ENCODE measurements at regions not wholly inside any gene's neighbourhood (a gene's known extent, or its start where the extent isn't known, plus 50 kb on each side); places are given as distances from the start of the nearest gene placed in this dataset.
"Not testable (repeated sequence)": the region's sequence is repeated elsewhere in the genome, so short reads cannot be mapped to it uniquely, and the experiment has no call there.

- H3K4me1 ChIP-seq (ENCODE audit: control insufficient read depth, insufficient read depth, low read depth, low read length); DNase-seq: not testable (repeated sequence)
- WGBS = 90% methylated on average over 12 of the region's 12 CpGs
These were observed 1193.9 kb downstream of the FAM181B start for GRCh38 chr11:81539806-81540205.

GRCh38 chr11:81515566-81515965 lies 1218.1 kb downstream of the FAM181B start:
- Histone ChIP-seq H4K91ac (ENCODE audit: low read length) (no peak overlapping the region), H2BK15ac (ENCODE audit: low read depth, poor library complexity, severe bottlenecking) (no peak overlapping the region), H3K14ac (ENCODE audit: low read length in 2 of 2) (no peak overlapping the region), H3K4me2 (ENCODE audit: low read length, poor library complexity, severe bottlenecking) (no peak overlapping the region), H2AFZ (ENCODE audit: low read depth, low read length) (no peak overlapping the region), H3K27me3 (ENCODE audit: control insufficient read depth in 1 of 2, insufficient read depth in 1 of 2, low read length in 2 of 2) (no peaks in the 10 kb centered on the region), H2BK12ac (ENCODE audit: low read length in 2 of 2) (no peak overlapping the region), H3K18ac (ENCODE audit: low read depth in 1 of 2, low read length in 2 of 2) (no peak overlapping the region), H3K79me1 (replicated peaks; ENCODE audit: low read length, poor library complexity, severe bottlenecking) (no peaks in the 10 kb centered on the region), H3K36me3 (ENCODE audit: control insufficient read depth in 1 of 2, insufficient read depth in 2 of 2, low read depth in 1 of 2, low read length in 2 of 2) (no peaks in the 10 kb centered on the region), H4K8ac (ENCODE audit: low read length) (no peak overlapping the region), H3K4me3 (ENCODE audit: insufficient read depth in 1 of 2, low read depth in 1 of 2, low read length in 2 of 2) (no peak overlapping the region), H2BK5ac (ENCODE audit: low read depth, low read length, poor library complexity, severe bottlenecking) (no peak overlapping the region), H3K9me3 (ENCODE audit: control insufficient read depth, low read length) (peaks cover 19% of the 10 kb centered on the region), H3K27ac (ENCODE audit: low read length, poor library complexity, severe bottlenecking) (no peak overlapping the region), H3K23ac (ENCODE audit: low read length in 2 of 2) (no peak overlapping the region), H2BK120ac (ENCODE audit: low read depth, low read length) (no peak overlapping the region), H3K9ac (ENCODE audit: low read length) (no peak overlapping the region), H2AK5ac (ENCODE audit: low read length, severe bottlenecking) (no peak overlapping the region), H3K4ac (ENCODE audit: low read depth in 1 of 2, low read length in 2 of 2) (no peak overlapping the region), H3K4me1 (ENCODE audit: control insufficient read depth, insufficient read depth, low read depth, low read length) (no peaks in the 10 kb centered on the region)
- no peak for DNase-seq

More at GRCh38 chr11:81539806-81540205, 1193.9 kb downstream of the FAM181B start:
- H4K91ac ChIP-seq (ENCODE audit: low read length); H3K4me2 ChIP-seq (ENCODE audit: low read length, poor library complexity, severe bottlenecking); H3K36me3 ChIP-seq (ENCODE audit: control insufficient read depth in 1 of 2, insufficient read depth in 2 of 2, low read depth in 1 of 2, low read length in 2 of 2); H3K23ac ChIP-seq (ENCODE audit: low read length in 2 of 2); H2BK15ac ChIP-seq (ENCODE audit: low read depth, poor library complexity, severe bottlenecking); H3K14ac ChIP-seq (ENCODE audit: low read length in 2 of 2); H3K4ac ChIP-seq (ENCODE audit: low read depth in 1 of 2, low read length in 2 of 2); H2AK5ac ChIP-seq (ENCODE audit: low read length, severe bottlenecking); H3K4me3 ChIP-seq (ENCODE audit: insufficient read depth in 1 of 2, low read depth in 1 of 2, low read length in 2 of 2); H2BK12ac ChIP-seq (ENCODE audit: low read length in 2 of 2); H2AFZ ChIP-seq (ENCODE audit: low read depth, low read length); H3K27me3 ChIP-seq (ENCODE audit: control insufficient read depth in 1 of 2, insufficient read depth in 1 of 2, low read length in 2 of 2); H3K9ac ChIP-seq (ENCODE audit: low read length); H4K8ac ChIP-seq (ENCODE audit: low read length); H3K18ac ChIP-seq (ENCODE audit: low read depth in 1 of 2, low read length in 2 of 2); H3K27ac ChIP-seq (ENCODE audit: low read length, poor library complexity, severe bottlenecking); H2BK5ac ChIP-seq (ENCODE audit: low read depth, low read length, poor library complexity, severe bottlenecking); H2BK120ac ChIP-seq (ENCODE audit: low read depth, low read length); H3K79me1 ChIP-seq (replicated peaks; ENCODE audit: low read length, poor library complexity, severe bottlenecking); H3K9me3 ChIP-seq (ENCODE audit: control insufficient read depth, low read length): not testable (repeated sequence)

- Histone ChIP-seq H3K4me3 (ENCODE audit: insufficient read depth in 1 of 2, low read depth in 1 of 2, low read length in 2 of 2) (no peak overlapping the region), H4K8ac (ENCODE audit: low read length) (no peak overlapping the region), H2BK5ac (ENCODE audit: low read depth, low read length, poor library complexity, severe bottlenecking) (no peak overlapping the region), H3K18ac (ENCODE audit: low read depth in 1 of 2, low read length in 2 of 2) (no peak overlapping the region), H3K9ac (ENCODE audit: low read length) (no peak overlapping the region), H2AK5ac (ENCODE audit: low read length, severe bottlenecking) (no peak overlapping the region), H2AFZ (ENCODE audit: low read depth, low read length) (no peak overlapping the region), H2BK15ac (ENCODE audit: low read depth, poor library complexity, severe bottlenecking) (no peak overlapping the region), H2BK120ac (ENCODE audit: low read depth, low read length) (no peak overlapping the region), H3K27me3 (ENCODE audit: control insufficient read depth in 1 of 2, insufficient read depth in 1 of 2, low read length in 2 of 2) (no peaks in the 10 kb centered on the region), H3K36me3 (ENCODE audit: control insufficient read depth in 1 of 2, insufficient read depth in 2 of 2, low read depth in 1 of 2, low read length in 2 of 2) (no peaks in the 10 kb centered on the region), H3K9me3 (ENCODE audit: control insufficient read depth, low read length) (no peaks in the 10 kb centered on the region), H3K27ac (ENCODE audit: low read length, poor library complexity, severe bottlenecking) (no peak overlapping the region), H2BK12ac (ENCODE audit: low read length in 2 of 2) (no peak overlapping the region), H3K14ac (ENCODE audit: low read length in 2 of 2) (no peak overlapping the region), H3K4me2 (ENCODE audit: low read length, poor library complexity, severe bottlenecking) (no peak overlapping the region), H3K23ac (ENCODE audit: low read length in 2 of 2) (no peak overlapping the region), H4K91ac (ENCODE audit: low read length) (no peak overlapping the region), H3K79me1 (replicated peaks; ENCODE audit: low read length, poor library complexity, severe bottlenecking) (no peaks in the 10 kb centered on the region), H3K4me1 (ENCODE audit: control insufficient read depth, insufficient read depth, low read depth, low read length) (no peaks in the 10 kb centered on the region), H3K4ac (ENCODE audit: low read depth in 1 of 2, low read length in 2 of 2) (no peak overlapping the region)
- WGBS = 56% methylated on average over 4 of the region's 5 CpGs
- peak; percentile 14 for DNase-seq
These were observed 1236.4 kb downstream of the FAM181B start for GRCh38 chr11:81497202-81497804.

DNA sequence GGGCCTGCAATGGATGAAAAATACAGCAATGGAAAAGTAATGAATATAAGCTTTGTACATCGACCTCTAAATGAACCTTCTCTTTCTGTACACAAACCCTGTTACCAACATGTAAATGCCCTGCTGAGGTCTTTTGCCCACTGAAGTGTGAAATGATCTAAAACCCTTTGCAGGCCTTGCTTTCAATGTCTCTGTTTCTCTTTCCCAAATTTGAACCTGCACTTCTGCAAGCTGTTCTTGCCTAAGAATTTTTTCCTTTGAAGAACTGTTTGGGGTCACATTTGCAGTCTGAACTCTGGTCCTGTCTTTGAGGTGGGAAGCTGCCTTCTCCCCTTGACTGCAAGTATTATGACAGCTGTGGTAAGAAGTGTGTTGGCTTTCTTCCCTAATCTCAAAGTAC lies 1237.1 kb downstream of the FAM181B start:
- no peak for DNase-seq
- Histone ChIP-seq H2BK12ac (ENCODE audit: low read length in 2 of 2) (no peak overlapping the region), H2AK5ac (ENCODE audit: low read length, severe bottlenecking) (no peak overlapping the region), H3K14ac (ENCODE audit: low read length in 2 of 2) (no peak overlapping the region), H3K4me2 (ENCODE audit: low read length, poor library complexity, severe bottlenecking) (no peak overlapping the region), H2BK15ac (ENCODE audit: low read depth, poor library complexity, severe bottlenecking) (no peak overlapping the region), H3K18ac (ENCODE audit: low read depth in 1 of 2, low read length in 2 of 2) (no peak overlapping the region), H3K4ac (ENCODE audit: low read depth in 1 of 2, low read length in 2 of 2) (no peak overlapping the region), H3K27ac (ENCODE audit: low read length, poor library complexity, severe bottlenecking) (no peak overlapping the region), H3K36me3 (ENCODE audit: control insufficient read depth in 1 of 2, insufficient read depth in 2 of 2, low read depth in 1 of 2, low read length in 2 of 2) (no peaks in the 10 kb centered on the region), H3K9me3 (ENCODE audit: control insufficient read depth, low read length) (no peaks in the 10 kb centered on the region), H4K91ac (ENCODE audit: low read length) (no peak overlapping the region), H2BK120ac (ENCODE audit: low read depth, low read length) (no peak overlapping the region), H3K27me3 (ENCODE audit: control insufficient read depth in 1 of 2, insufficient read depth in 1 of 2, low read length in 2 of 2) (no peaks in the 10 kb centered on the region), H3K4me1 (ENCODE audit: control insufficient read depth, insufficient read depth, low read depth, low read length) (no peaks in the 10 kb centered on the region), H2AFZ (ENCODE audit: low read depth, low read length) (no peak overlapping the region), H4K8ac (ENCODE audit: low read length) (no peak overlapping the region), H2BK5ac (ENCODE audit: low read depth, low read length, poor library complexity, severe bottlenecking) (no peak overlapping the region), H3K23ac (ENCODE audit: low read length in 2 of 2) (no peak overlapping the region), H3K79me1 (replicated peaks; ENCODE audit: low read length, poor library complexity, severe bottlenecking) (no peaks in the 10 kb centered on the region), H3K4me3 (ENCODE audit: insufficient read depth in 1 of 2, low read depth in 1 of 2, low read length in 2 of 2) (no peak overlapping the region), H3K9ac (ENCODE audit: low read length) (no peak overlapping the region)
- WGBS = 69% methylated on average over 1 of the region's 1 CpG
